Neutrophil (primary cell): ENCODE measurements at regions not wholly inside any gene's neighbourhood (a gene's known extent, or its start where the extent isn't known, plus 50 kb on each side); places are given as distances from the start of the nearest gene placed in this dataset.

Experiments
- H3K27ac ChIP-seq: fragments of 200-600 bp; sonication (generic); 2 replicates; pipeline ENCODE4 v1.5.1; 2016; ENCODE audit warnings: mild to moderate bottlenecking, moderate library complexity
- H3K27me3 ChIP-seq: fragments of 200-600 bp; sonication (generic); 2 replicates; pipeline ENCODE4 v1.6.0; 2016; ENCODE audit warnings: mild to moderate bottlenecking
- H3K36me3 ChIP-seq: fragments of 200-600 bp; sonication (generic); 2 replicates; pipeline ENCODE4 v1.5.1; 2017
- H3K4me1 ChIP-seq, 2 experiments: fragments of 200-600 bp in 1 of 2; sonication (generic) in 1 of 2; 1 replicate in 1 of 2; 2 replicates in 1 of 2; pipeline versions ENCODE4 v1.5.1 to v1.6.1; 2013 to 2016; ENCODE audit warnings: low read depth in 1 of 2, low read length in 1 of 2, mild to moderate bottlenecking in 1 of 2, moderate library complexity in 1 of 2; ENCODE audit not compliant: control insufficient read depth in 1 of 2, insufficient read depth in 1 of 2
- H3K4me3 ChIP-seq, 2 experiments: fragments of 200-600 bp in 1 of 2; sonication (generic) in 1 of 2; 1 replicate in 1 of 2; 2 replicates in 1 of 2; pipeline ENCODE4 v1.5.1; 2013 to 2016; ENCODE audit warnings: low read depth in 1 of 2, low read length in 1 of 2, mild to moderate bottlenecking in 1 of 2, moderate library complexity in 1 of 2
- H3K9me3 ChIP-seq: fragments of 200-600 bp; sonication (generic); 2 replicates; pipeline ENCODE4 v1.5.1; 2016
- TF ChIP-seq, protein P1 (sequence below): fragments of 200-600 bp; sonication (generic); IDR thresholded peaks from 2 replicates; pipeline ENCODE4 v1.5.1; 2016; ENCODE audit warnings: antibody characterized with exemption

DNA sequence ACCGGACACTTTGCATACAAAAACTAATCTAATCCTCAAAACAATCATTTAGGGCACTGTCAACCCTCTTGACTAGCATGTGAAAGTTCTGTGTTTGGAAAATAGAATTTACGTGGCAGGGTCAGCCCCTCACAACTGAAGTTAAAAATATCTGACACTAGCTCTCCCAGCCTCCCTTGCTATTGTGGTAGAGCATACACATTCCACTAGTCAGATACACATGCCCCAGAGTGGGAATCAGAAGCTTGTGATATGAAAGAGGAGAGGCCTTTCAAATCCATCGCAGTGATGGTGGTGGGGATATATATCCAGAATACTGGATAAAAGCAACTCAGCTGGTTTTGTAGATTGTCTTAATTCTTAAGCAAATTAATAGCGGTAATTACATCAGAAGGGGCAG is 205.7 kb upstream of the IL15 start:
- H3K9me3 ChIP-seq: no peaks in the 10 kb centered on the region
- no peaks in the 10 kb centered on the region for H3K27me3 ChIP-seq
- no peak overlapping the region for H3K27ac ChIP-seq
- TF ChIP-seq, protein P1, sequence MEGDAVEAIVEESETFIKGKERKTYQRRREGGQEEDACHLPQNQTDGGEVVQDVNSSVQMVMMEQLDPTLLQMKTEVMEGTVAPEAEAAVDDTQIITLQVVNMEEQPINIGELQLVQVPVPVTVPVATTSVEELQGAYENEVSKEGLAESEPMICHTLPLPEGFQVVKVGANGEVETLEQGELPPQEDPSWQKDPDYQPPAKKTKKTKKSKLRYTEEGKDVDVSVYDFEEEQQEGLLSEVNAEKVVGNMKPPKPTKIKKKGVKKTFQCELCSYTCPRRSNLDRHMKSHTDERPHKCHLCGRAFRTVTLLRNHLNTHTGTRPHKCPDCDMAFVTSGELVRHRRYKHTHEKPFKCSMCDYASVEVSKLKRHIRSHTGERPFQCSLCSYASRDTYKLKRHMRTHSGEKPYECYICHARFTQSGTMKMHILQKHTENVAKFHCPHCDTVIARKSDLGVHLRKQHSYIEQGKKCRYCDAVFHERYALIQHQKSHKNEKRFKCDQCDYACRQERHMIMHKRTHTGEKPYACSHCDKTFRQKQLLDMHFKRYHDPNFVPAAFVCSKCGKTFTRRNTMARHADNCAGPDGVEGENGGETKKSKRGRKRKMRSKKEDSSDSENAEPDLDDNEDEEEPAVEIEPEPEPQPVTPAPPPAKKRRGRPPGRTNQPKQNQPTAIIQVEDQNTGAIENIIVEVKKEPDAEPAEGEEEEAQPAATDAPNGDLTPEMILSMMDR: no peak
- no peak overlapping the region for H3K4me3 ChIP-seq
- no peaks in the 10 kb centered on the region for H3K36me3 ChIP-seq
- no peaks in the 10 kb centered on the region for H3K4me1 ChIP-seq

DNA sequence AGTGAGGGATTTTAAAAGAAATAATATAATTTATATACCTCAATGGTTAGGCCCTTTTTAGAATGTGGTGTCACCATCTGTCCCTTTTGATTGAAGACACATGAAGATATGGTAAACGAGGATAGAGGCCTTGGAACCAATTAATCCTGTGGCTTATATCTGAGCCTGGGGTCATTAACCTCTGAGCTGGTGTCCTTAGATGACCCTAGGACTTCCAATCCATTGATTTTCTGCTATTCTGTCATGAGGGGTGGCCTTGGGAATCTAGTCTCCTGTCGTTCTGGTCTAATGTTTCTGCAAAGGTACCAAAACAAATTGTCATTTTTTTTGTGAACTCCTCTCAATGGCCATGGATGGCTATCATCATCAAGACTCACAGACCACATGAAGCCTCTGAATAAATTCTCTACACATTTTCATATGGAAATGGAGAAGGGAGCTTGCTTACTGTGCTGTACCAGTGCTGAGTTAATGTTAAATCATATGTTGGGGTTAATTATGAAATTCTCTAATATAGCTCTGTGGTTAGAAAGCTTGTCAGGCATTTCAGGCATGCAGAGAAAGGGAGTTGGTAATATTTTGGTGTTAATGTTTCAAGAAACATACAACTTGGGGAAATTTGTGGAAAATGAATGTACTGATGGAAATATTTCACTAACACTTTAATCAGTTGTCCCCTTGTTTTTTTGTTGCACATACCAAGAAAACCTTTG is 204.2 kb upstream of the IL15 start:
- Histone ChIP-seq H3K27me3 (no peaks in the 10 kb centered on the region), H3K27ac (no peak overlapping the region), H3K4me1 (no peaks in the 10 kb centered on the region), H3K36me3 (no peaks in the 10 kb centered on the region), H3K4me3 (no peak overlapping the region), H3K9me3 (no peaks in the 10 kb centered on the region)
- TF ChIP-seq, protein P1: no peak

DNA sequence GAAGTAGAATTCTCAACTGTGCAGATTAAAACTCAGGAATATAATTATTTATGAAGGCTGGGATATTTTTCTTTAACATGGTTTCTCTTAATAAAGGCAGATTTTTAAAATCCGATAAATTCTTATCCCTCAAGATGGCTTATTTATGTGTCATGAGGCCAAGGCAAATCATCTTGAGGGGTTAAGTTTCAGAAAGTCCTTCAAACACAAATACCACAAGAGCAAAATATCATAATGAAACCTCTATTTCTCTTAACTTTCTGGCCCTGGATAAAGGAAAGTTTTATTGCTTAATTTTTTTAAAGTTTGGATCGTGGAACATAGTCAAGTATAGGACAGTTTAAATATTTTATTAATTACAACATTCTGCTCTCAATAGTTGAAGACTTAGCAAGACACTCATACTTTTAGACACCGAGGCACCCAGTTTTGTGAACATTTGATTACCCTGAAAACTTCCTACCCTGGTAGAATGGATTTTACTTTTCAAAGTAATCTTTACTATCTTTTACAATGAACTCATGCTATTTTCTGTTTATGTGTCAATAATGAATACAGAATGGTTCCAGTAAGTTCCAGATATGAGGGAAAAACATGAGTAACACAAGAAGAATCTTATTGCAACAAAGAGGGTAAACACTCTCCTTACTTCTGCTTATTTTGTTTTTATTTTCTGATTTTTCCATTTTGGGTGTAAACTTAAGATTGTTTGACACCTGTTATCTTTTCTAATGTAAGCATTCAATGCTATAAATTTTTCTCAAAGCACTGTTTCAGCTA is 200.7 kb upstream of the IL15 start:
- H3K27ac ChIP-seq: no peak overlapping the region
- H3K9me3 ChIP-seq: no peaks in the 10 kb centered on the region
- H3K36me3 ChIP-seq: no peaks in the 10 kb centered on the region
- TF ChIP-seq, protein P1: no peak
- H3K27me3 ChIP-seq: no peaks in the 10 kb centered on the region
- no peak overlapping the region for H3K4me3 ChIP-seq
- H3K4me1 ChIP-seq: no peaks in the 10 kb centered on the region

DNA sequence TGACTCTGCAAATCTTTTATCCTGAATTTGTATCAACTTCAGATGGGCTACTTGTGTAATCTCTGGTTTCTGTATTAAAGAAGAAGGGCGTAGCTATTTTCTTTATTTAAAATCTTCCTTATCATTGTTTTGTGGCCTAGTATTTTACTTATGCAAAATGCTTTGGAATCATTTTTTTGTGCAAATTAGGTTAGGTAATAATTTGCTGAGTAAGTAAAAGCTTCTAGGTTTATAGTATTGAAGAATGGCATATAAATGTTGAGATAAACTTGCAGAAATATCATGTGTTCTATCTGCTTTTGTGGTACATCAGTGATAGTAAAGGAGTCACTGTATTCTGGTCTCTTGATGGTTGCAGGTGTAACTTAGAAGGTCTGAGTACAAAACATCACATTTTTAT is 197.2 kb upstream of the IL15 start:
- Histone ChIP-seq H3K9me3 (no peaks in the 10 kb centered on the region), H3K27ac (no peak overlapping the region), H3K4me1 (no peaks in the 10 kb centered on the region), H3K4me3 (no peak overlapping the region), H3K27me3 (no peaks in the 10 kb centered on the region), H3K36me3 (no peaks in the 10 kb centered on the region)
- TF ChIP-seq, protein P1: no peak

DNA sequence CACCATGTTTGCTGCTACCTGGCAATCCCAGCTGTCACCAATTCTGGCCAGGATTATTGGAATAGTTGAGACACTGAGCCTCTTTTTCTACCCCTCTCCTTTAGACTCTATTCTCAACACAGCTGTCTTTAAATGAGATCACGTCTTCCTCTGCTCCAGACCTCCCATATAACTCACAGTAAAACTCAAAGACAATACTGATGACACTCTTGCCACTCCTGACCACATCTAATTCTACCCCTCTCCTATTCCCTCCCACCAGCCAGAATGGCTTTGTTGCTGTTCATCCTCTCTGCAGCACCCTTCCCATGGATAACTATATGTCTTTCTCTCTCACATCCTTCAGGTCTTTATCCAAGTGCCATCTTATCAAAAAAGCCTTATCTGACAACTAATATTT is 188.6 kb upstream of the IL15 start:
- Histone ChIP-seq H3K27me3 (no peaks in the 10 kb centered on the region), H3K4me3 (no peak overlapping the region), H3K36me3 (no peaks in the 10 kb centered on the region), H3K27ac (no peak overlapping the region), H3K4me1 (no peaks in the 10 kb centered on the region), H3K9me3 (no peaks in the 10 kb centered on the region)
- TF ChIP-seq, protein P1: no peak
